ENCODE measurements at regions not wholly inside any gene's neighbourhood (a gene's known extent, or its start where the extent isn't known, plus 50 kb on each side); places are given as distances from the start of the nearest gene placed in this dataset.

- no peak for DNase-seq
These were observed 471.9 kb downstream of the MIAT start for GRCh38 chr22:27129266-27129665.

- DNase-seq: no peak
These were observed 473.5 kb downstream of the MIAT start for GRCh38 chr22:27130906-27131305.

GRCh38 chr22:27131346-27131745 is 474.0 kb downstream of the MIAT start:
- no peak for DNase-seq

GRCh38 chr22:27132400-27132799 is 475.0 kb downstream of the MIAT start:
- no peak for DNase-seq

- DNase-seq: no peak
These were observed 475.6 kb downstream of the MIAT start for GRCh38 chr22:27133019-27133431.

- DNase-seq: no peak
These were observed 476.4 kb downstream of the MIAT start for GRCh38 chr22:27133681-27134314.

GRCh38 chr22:27134315-27134701 is 476.9 kb downstream of the MIAT start:
- DNase-seq: no peak

GRCh38 chr22:27135031-27135981 is 477.9 kb downstream of the MIAT start:
- DNase-seq: no peak

GRCh38 chr22:27136596-27136995 is 479.2 kb downstream of the MIAT start:
- DNase-seq: no peak

- no peak for DNase-seq
These were observed 480.5 kb downstream of the MIAT start for GRCh38 chr22:27137871-27138337.

- DNase-seq: no peak
These were observed 481.1 kb downstream of the MIAT start for GRCh38 chr22:27138471-27138870.

- no peak for DNase-seq
These were observed 482.6 kb downstream of the MIAT start for GRCh38 chr22:27139935-27140511.

GRCh38 chr22:27142286-27142685 is 484.9 kb downstream of the MIAT start:
- DNase-seq: no peak

GRCh38 chr22:27144321-27144720 is 486.9 kb downstream of the MIAT start:
- DNase-seq: no peak

- DNase-seq: no peak
These were observed 489.7 kb downstream of the MIAT start for GRCh38 chr22:27146866-27147633.

GRCh38 chr22:27148055-27148454 is 490.7 kb downstream of the MIAT start:
- no peak for DNase-seq

GRCh38 chr22:27148886-27149470 is 491.6 kb downstream of the MIAT start:
- DNase-seq: no peak

GRCh38 chr22:27149921-27150543 is 492.6 kb downstream of the MIAT start:
- DNase-seq: no peak

- no peak for DNase-seq
These were observed 493.2 kb downstream of the MIAT start for GRCh38 chr22:27150544-27150941.

- DNase-seq: no peak
These were observed 494.0 kb downstream of the MIAT start for GRCh38 chr22:27151407-27151806.

- DNase-seq: no peak
These were observed 494.6 kb downstream of the MIAT start for GRCh38 chr22:27152033-27152432.

- no peak for DNase-seq
These were observed 495.5 kb downstream of the MIAT start for GRCh38 chr22:27152883-27153282.

All from NCI-H2107 (cell line).